GM12878 (cell line): ENCODE measurements at regions not wholly inside any gene's neighbourhood (a gene's known extent, or its start where the extent isn't known, plus 50 kb on each side); places are given as distances from the start of the nearest gene placed in this dataset.

Source experiments
- ATAC-seq: fragments of 200-7000 bp; cut with Tn5 transposase; 3 replicates; pipeline ENCODE4 v1.9.1; 2020; ENCODE audit warnings: mild to moderate bottlenecking, moderate library complexity
- BruUV-seq: library from RNA; stranded (reverse); fragments of 400-500 nt; replicated peaks from 2 replicates; lab custom pipeline; 2021; lab: Mats Ljungman, UMichigan
- CTCF ChIA-PET: fragments of 300-600 bp; sonication (Branson Sonifier 250); formaldehyde crosslinking; extraction: SDS; loops from one replicate; lab custom pipeline; 2021; ENCODE audit warnings: inconsistent platforms; lab: Yijun Ruan, JAX
- POLR2A ChIA-PET: fragments of 350-600 bp; formaldehyde crosslinking; extraction: SDS; loops from one replicate; lab custom pipeline; 2021; ENCODE audit warnings: inconsistent platforms; lab: Charles Lee
- RAD21 ChIA-PET: fragments of 300-600 bp; sonication (Branson Sonifier 250); formaldehyde crosslinking; loops from one replicate; lab custom pipeline; 2023; ENCODE audit warnings: antibody characterized with exemption; ENCODE audit not compliant: unreplicated experiment; lab: Charles Lee
- SMC1A ChIA-PET: fragments of 300-600 bp; sonication (Branson Sonifier 250); formaldehyde crosslinking; loops from one replicate; lab custom pipeline; 2023; ENCODE audit not compliant: unreplicated experiment, uncharacterized antibody; lab: Charles Lee
- DNase-seq: peaks from one replicate; pipeline ENCODE4 v3.0.0-alpha.2; 2011; ENCODE audit warnings: low read depth, low spot score
- FAIRE-seq: peaks from 3 replicates; lab custom pipeline; 2011; peaks lifted over from hg19 to GRCh38; lab: Jason Lieb, UNC
- H2AFZ ChIP-seq: 2 replicates; pipeline ENCODE4 v1.6.0; 2011; ENCODE audit warnings: low read depth, low read length, control low read depth; ENCODE audit not compliant: control insufficient read depth
- H3K27ac ChIP-seq: 2 replicates; pipeline ENCODE4 v1.5.1; 2011; ENCODE audit warnings: control low read depth; ENCODE audit not compliant: control insufficient read depth, insufficient read depth
- H3K27me3 ChIP-seq, 2 experiments: replicated peaks in 1 of 2; 2 replicates each; pipeline versions ENCODE4 v1.6.0 to v1.6.1; 2011; ENCODE audit warnings: low read length in 1 of 2; ENCODE audit not compliant: control insufficient read depth in 2 of 2, insufficient read depth in 2 of 2
- H3K36me3 ChIP-seq, 2 experiments: 2 replicates each; pipeline ENCODE4 v1.5.1; 2011; ENCODE audit warnings: low read length in 1 of 2; ENCODE audit not compliant: control insufficient read depth in 2 of 2, insufficient read depth in 2 of 2
- H3K4me1 ChIP-seq: 2 replicates; pipeline ENCODE4 v1.6.1; 2011; ENCODE audit warnings: mild to moderate bottlenecking, low read length, moderate library complexity, mixed read lengths; ENCODE audit not compliant: control insufficient read depth, insufficient read depth
- H3K4me2 ChIP-seq: 2 replicates; pipeline ENCODE4 v1.6.0; 2011; ENCODE audit warnings: control low read depth; ENCODE audit not compliant: control insufficient read depth, insufficient read depth
- H3K4me3 ChIP-seq: fragments of 200-600 bp; sonication (generic); 2 replicates; pipeline ENCODE4 v1.5.1; 2016
- H3K79me2 ChIP-seq: 2 replicates; pipeline ENCODE4 v1.6.0; 2011; ENCODE audit warnings: low read length; ENCODE audit not compliant: control insufficient read depth, insufficient read depth
- H3K9ac ChIP-seq: 2 replicates; pipeline ENCODE4 v1.8.0; 2011; ENCODE audit warnings: low read length, control low read depth, mixed read lengths; ENCODE audit not compliant: control insufficient read depth, insufficient read depth
- H3K9me3 ChIP-seq: replicated peaks from 3 replicates; pipeline ENCODE4 v1.5.1; 2011; ENCODE audit warnings: mild to moderate bottlenecking, low read length; ENCODE audit not compliant: control insufficient read depth, insufficient read depth
- H4K20me1 ChIP-seq: 2 replicates; pipeline ENCODE4 v1.6.0; 2011; ENCODE audit not compliant: control insufficient read depth, insufficient read depth
- CEBPB ChIP-seq, 2 experiments: fragments of 150-350 bp in 1 of 2; IDR thresholded peaks; 2 replicates each; pipeline ENCODE4 v1.6.1; 2012 to 2014; ENCODE audit warnings: low read depth in 2 of 2, low read length in 2 of 2, borderline replicate concordance in 1 of 2, inconsistent platforms in 1 of 2
- CHD4 ChIP-seq: fragments of 200-600 bp; sonication (generic); IDR thresholded peaks from 2 replicates; pipeline ENCODE4 v1.6.1; 2016; ENCODE audit warnings: mild to moderate bottlenecking
- ESRRA ChIP-seq: IDR thresholded peaks from 2 replicates; pipeline ENCODE4 v1.6.1; 2012; ENCODE audit warnings: mild to moderate bottlenecking, low read length, improper control_type of control experiment
- HDGF ChIP-seq: fragments of 450-650 bp; IDR thresholded peaks from 2 replicates; pipeline ENCODE4 v1.6.1; 2016; ENCODE audit warnings: antibody characterized with exemption
- KLF5 ChIP-seq: fragments of 450-650 bp; IDR thresholded peaks from 2 replicates; pipeline ENCODE4 v1.6.1; 2014; ENCODE audit warnings: mild to moderate bottlenecking; ENCODE audit not compliant: partially characterized antibody
- SIX5 ChIP-seq: IDR thresholded peaks from 2 replicates; pipeline ENCODE4 v1.6.1; 2011; ENCODE audit warnings: mild to moderate bottlenecking, low read depth, low read length, moderate library complexity; ENCODE audit not compliant: severe bottlenecking
- ZNF687 ChIP-seq: fragments of 450-650 bp; IDR thresholded peaks from 2 replicates; pipeline ENCODE4 v1.6.1; 2017; ENCODE audit warnings: mild to moderate bottlenecking, moderate library complexity
- WGBS: methylation state at CpG from one replicate; pipeline ENCODE4 v1.1.6; 2016; ENCODE audit warnings: low lambda C conversion rate; ENCODE audit not compliant: insufficient replicate concordance, insufficient coverage; ENCODE audit errors: missing lambda C conversion rate; 5-methylcytosine and 5-hydroxymethylcytosine counted together
- in situ Hi-C: fragments of 300-500 bp; cut with MboI; formaldehyde crosslinking; loops from 9 replicates; pipeline ENCODE4 v1.14.3; 2018; ENCODE audit warnings: mixed read lengths
- intact Hi-C: fragments of 100-400 bp; cut with micrococcal nuclease; formaldehyde crosslinking; loops from one replicate; pipeline ENCODE4 v1.14.2; 2022; ENCODE audit not compliant: unreplicated experiment
- TF ChIP-seq, protein P1 (sequence below): IDR thresholded peaks from 2 replicates; pipeline ENCODE4 v1.6.1; 2012; ENCODE audit warnings: improper control_type of control experiment, low read depth, low read length; ENCODE audit not compliant: insufficient replicate concordance

DNA sequence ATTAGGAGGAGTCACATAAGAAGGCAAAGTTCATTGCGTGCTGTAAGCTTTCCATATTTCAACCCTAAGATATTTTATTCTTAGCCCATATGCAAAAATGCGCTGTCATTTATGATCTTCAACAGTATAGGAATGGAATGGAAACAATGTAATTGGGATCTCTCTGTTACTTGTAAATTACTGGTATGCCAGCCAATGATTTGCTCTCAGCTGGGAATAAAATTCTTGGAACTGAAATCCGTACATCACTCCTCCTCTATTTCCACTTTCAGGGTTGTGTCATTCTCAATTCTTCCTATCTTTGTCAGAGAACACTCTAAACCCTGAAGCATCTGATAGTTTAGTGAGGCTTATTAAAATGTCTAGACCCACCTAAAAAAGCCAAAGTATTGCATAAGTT lies 80.7 kb upstream of the STEAP4 start:
- CTCF ChIA-PET: interaction anchor here (0.7 to 1.4 kb wide), 3 partner anchors 14 to 144 kb away, joined by 3 read pairs; no protein-coding TSS in a partner anchor

DNA sequence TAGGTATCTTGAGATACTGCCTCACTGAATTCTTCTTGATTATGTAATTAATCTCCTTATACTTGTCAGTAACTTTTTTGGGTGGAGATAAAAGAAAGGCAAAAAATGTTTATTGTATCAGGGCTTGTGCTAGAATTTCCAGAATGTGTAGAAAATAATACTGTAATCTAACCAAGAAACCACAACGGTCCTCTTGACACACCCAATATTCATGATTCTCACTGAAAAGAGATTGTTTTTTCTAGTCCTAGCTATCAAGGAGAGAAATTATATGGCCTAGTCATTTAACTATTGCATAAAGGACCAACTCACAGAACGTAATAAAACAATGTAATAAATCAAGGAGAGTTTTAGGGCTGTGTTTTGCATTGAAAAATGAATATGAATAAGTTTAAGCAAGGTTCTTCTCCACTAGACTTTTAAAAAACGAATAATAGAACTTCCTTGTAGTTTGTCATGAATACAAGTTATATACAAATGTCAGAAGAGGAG lies 80.0 kb upstream of the STEAP4 start:
- DNase-seq (no peak), FAIRE-seq (no peak), ATAC-seq (no peak)
- Histone ChIP-seq H3K4me1 (no peaks in the 10 kb centered on the region), H3K4me3 (no peak overlapping the region), H4K20me1 (no peaks in the 10 kb centered on the region), H2AFZ (no peak overlapping the region), H3K4me2 (no peak overlapping the region), H3K27me3 (no peaks in the 10 kb centered on the region), H3K9me3 (no peaks in the 10 kb centered on the region), H3K36me3 (no peaks in the 10 kb centered on the region), H3K27ac (no peak overlapping the region), H3K79me2 (no peaks in the 10 kb centered on the region), H3K9ac (no peak overlapping the region)
- ChIA-PET RAD21 (no interaction called here), SMC1A (no interaction called here), CTCF (interaction anchor here (0.7 to 0.9 kb wide), 3 partner anchors 13 to 144 kb away, joined by 3 read pairs; no protein-coding TSS in a partner anchor), POLR2A (no interaction called here)
- no TSS peak for BruUV-seq
- 28% methylated on average over 3 of the region's 3 CpGs for WGBS
- in situ Hi-C loops (no loop called here), intact Hi-C loops (no loop called here)
- TF ChIP-seq ZNF687: no peak
- TF ChIP-seq, protein P1, sequence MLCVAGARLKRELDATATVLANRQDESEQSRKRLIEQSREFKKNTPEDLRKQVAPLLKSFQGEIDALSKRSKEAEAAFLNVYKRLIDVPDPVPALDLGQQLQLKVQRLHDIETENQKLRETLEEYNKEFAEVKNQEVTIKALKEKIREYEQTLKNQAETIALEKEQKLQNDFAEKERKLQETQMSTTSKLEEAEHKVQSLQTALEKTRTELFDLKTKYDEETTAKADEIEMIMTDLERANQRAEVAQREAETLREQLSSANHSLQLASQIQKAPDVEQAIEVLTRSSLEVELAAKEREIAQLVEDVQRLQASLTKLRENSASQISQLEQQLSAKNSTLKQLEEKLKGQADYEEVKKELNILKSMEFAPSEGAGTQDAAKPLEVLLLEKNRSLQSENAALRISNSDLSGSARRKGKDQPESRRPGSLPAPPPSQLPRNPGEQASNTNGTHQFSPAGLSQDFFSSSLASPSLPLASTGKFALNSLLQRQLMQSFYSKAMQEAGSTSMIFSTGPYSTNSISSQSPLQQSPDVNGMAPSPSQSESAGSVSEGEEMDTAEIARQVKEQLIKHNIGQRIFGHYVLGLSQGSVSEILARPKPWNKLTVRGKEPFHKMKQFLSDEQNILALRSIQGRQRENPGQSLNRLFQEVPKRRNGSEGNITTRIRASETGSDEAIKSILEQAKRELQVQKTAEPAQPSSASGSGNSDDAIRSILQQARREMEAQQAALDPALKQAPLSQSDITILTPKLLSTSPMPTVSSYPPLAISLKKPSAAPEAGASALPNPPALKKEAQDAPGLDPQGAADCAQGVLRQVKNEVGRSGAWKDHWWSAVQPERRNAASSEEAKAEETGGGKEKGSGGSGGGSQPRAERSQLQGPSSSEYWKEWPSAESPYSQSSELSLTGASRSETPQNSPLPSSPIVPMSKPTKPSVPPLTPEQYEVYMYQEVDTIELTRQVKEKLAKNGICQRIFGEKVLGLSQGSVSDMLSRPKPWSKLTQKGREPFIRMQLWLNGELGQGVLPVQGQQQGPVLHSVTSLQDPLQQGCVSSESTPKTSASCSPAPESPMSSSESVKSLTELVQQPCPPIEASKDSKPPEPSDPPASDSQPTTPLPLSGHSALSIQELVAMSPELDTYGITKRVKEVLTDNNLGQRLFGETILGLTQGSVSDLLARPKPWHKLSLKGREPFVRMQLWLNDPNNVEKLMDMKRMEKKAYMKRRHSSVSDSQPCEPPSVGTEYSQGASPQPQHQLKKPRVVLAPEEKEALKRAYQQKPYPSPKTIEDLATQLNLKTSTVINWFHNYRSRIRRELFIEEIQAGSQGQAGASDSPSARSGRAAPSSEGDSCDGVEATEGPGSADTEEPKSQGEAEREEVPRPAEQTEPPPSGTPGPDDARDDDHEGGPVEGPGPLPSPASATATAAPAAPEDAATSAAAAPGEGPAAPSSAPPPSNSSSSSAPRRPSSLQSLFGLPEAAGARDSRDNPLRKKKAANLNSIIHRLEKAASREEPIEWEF: no peak
- no peak for TF ChIP-seq KLF5
- TF ChIP-seq HDGF: no peak
- no peak for TF ChIP-seq ESRRA
- TF ChIP-seq SIX5: no peak
- no peak for TF ChIP-seq CEBPB (IDR thresholded peaks at IDR 0.05; ENCODE audit: borderline replicate concordance in 1 of 2, low read depth in 2 of 2, low read length in 2 of 2)

More for the DNA sequence above, 80.7 kb upstream of the STEAP4 start:
- ATAC-seq (no peak), DNase-seq (no peak), FAIRE-seq (no peak)
- Histone ChIP-seq H3K4me3 (no peak overlapping the region), H3K9ac (no peak overlapping the region), H3K27me3 (no peaks in the 10 kb centered on the region), H3K4me2 (no peak overlapping the region)
- intact Hi-C loops (no loop called here), in situ Hi-C loops (no loop called here)
- 59% methylated on average over 3 of the region's 3 CpGs for WGBS
- SMC1A ChIA-PET: no interaction called here
- TF ChIP-seq CHD4: no peak
- TF ChIP-seq, all 136 proteins: peak for 0
- no peaks in the 10 kb centered on the region for H4K20me1 ChIP-seq
- POLR2A ChIA-PET: no interaction called here
- H3K4me1 ChIP-seq: no peaks in the 10 kb centered on the region
- no peaks in the 10 kb centered on the region for H3K79me2 ChIP-seq
- H3K36me3 ChIP-seq: no peaks in the 10 kb centered on the region
- H3K9me3 ChIP-seq: no peaks in the 10 kb centered on the region
- H3K27ac ChIP-seq: no peak overlapping the region
- H2AFZ ChIP-seq: no peak overlapping the region
- BruUV-seq: no TSS peak
- RAD21 ChIA-PET: no interaction called here
